Transverse colon (tissue), 4 donors: ENCODE measurements at regions not wholly inside any gene's neighbourhood (a gene's known extent, or its start where the extent isn't known, plus 50 kb on each side); places are given as distances from the start of the nearest gene placed in this dataset.

Source experiments
- DNase-seq: peaks from one replicate; pipeline ENCODE4 v3.0.0-alpha.2; 2019
- H3K27ac ChIP-seq, 4 donors: fragments of 200-600 bp; sonication (generic); 2 replicates each; pipeline ENCODE4 v1.5.1; 2016 to 2018; ENCODE audit warnings: inconsistent platforms in 4 of 4
- H3K27me3 ChIP-seq: fragments of 200-600 bp; sonication (generic); 2 replicates; pipeline ENCODE4 v1.5.1; 2017; ENCODE audit warnings: inconsistent platforms
- H3K36me3 ChIP-seq, 4 donors: fragments of 200-600 bp; sonication (generic); 2 replicates each; pipeline ENCODE4 v1.5.1; 2017 to 2019; ENCODE audit warnings: inconsistent platforms in 4 of 4
- H3K4me1 ChIP-seq, 4 donors: fragments of 200-600 bp; sonication (generic); 2 replicates each; pipeline ENCODE4 v1.5.1; 2017 to 2020; ENCODE audit warnings: inconsistent platforms in 4 of 4
- H3K4me3 ChIP-seq, 4 donors: fragments of 200-600 bp; sonication (generic); 1 replicate in 1 of 4; 2 replicates in 3 of 4; pipeline versions ENCODE4 v1.5.1 to v1.6.1; 2017 to 2019; ENCODE audit warnings: inconsistent platforms in 4 of 4
- H3K9me3 ChIP-seq, 2 donors: fragments of 200-600 bp; sonication (generic); 2 replicates each; pipeline ENCODE4 v1.5.1; 2017 to 2019; ENCODE audit warnings: inconsistent platforms in 2 of 2
- EP300 ChIP-seq: sonication (generic); formaldehyde crosslinking; IDR thresholded peaks from one replicate; pipeline ENCODE4 v1.6.1; 2017; ENCODE audit warnings: antibody characterized with exemption, low read depth
- POLR2A ChIP-seq: fragments of 450-650 bp; IDR thresholded peaks from one replicate; pipeline ENCODE4 v1.6.1; 2016; ENCODE audit warnings: antibody characterized with exemption, mild to moderate bottlenecking, moderate library complexity
- POLR2AphosphoS5 ChIP-seq, 3 donors: sonication (generic); formaldehyde crosslinking; IDR thresholded peaks; one replicate each; pipeline ENCODE4 v1.6.1; 2016; ENCODE audit warnings: antibody characterized with exemption in 3 of 3
- WGBS, 2 donors: methylation state at CpG; one replicate each; pipeline ENCODE4 v1.1.5; 2018; ENCODE audit warnings: low coverage in 1 of 2; 5-methylcytosine and 5-hydroxymethylcytosine counted together
- in situ Hi-C, 4 donors: fragments of 200-750 bp; cut with MboI; loops; one replicate each; pipeline versions ENCODE4 v1.15.0 to v1.15.1; 2017; ENCODE audit warnings: low sequenced_read_pairs in 3 of 4, low pct_ligation_motif_present in 1 of 4, low pct_unique_long_range_greater_than_20kb in 1 of 4
- intact Hi-C: fragments of 100-400 bp; cut with DNase I; formaldehyde crosslinking; loops from one replicate; pipeline ENCODE4 v1.15.1; 2023; ENCODE audit warnings: low total_unique reads
- small RNA-seq, 4 donors: library from RNA; depleted of rRNA; stranded (forward); fragments of <200 nt; gene quantifications; one replicate each; pipeline ENCODE3, GENCODE V24; 2016
- TF ChIP-seq, protein P1 (sequence below), 5 experiments: fragments of 200-600 bp in 3 of 5; fragments of 450-650 bp in 2 of 5; sonication (generic) in 3 of 5; IDR thresholded peaks; 1 replicate in 2 of 5; 2 replicates in 3 of 5; pipeline ENCODE4 v1.5.1; 2016 to 2017; ENCODE audit warnings: antibody characterized with exemption in 5 of 5, inconsistent platforms in 3 of 5, mild to moderate bottlenecking in 2 of 5, moderate library complexity in 1 of 5

DNA sequence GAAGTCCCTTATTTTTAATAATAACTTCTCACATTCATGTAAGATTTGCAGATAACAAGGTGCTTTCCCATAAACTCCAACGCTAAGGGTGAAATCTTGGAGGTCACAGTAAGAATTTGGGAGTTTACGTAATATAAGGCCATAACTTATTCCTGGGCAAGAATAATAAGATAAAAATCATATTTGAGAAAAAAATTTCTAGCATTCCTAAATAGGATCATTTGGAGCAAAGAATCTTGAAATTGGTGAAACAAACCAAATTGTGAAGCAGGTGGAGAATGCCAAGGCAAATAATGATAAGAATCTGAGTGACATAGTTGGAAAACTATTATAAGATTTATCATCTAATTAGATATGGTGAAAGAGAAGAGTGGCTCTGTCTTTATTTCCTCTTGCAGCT, 50.4 kb upstream of the FGF16 start:
- H3K4me3 ChIP-seq = no peak overlapping the region
- TF ChIP-seq POLR2A (no peak), EP300 (no peak), POLR2AphosphoS5 (IDR thresholded peaks at IDR 0.05) (no peak)
- TF ChIP-seq, protein P1, sequence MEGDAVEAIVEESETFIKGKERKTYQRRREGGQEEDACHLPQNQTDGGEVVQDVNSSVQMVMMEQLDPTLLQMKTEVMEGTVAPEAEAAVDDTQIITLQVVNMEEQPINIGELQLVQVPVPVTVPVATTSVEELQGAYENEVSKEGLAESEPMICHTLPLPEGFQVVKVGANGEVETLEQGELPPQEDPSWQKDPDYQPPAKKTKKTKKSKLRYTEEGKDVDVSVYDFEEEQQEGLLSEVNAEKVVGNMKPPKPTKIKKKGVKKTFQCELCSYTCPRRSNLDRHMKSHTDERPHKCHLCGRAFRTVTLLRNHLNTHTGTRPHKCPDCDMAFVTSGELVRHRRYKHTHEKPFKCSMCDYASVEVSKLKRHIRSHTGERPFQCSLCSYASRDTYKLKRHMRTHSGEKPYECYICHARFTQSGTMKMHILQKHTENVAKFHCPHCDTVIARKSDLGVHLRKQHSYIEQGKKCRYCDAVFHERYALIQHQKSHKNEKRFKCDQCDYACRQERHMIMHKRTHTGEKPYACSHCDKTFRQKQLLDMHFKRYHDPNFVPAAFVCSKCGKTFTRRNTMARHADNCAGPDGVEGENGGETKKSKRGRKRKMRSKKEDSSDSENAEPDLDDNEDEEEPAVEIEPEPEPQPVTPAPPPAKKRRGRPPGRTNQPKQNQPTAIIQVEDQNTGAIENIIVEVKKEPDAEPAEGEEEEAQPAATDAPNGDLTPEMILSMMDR (IDR thresholded peaks at IDR 0.05) = no peak
- H3K36me3 ChIP-seq = no peaks in the 10 kb centered on the region
- 88 to 89% methylated on average over 2 of the region's 2 CpGs for WGBS, 2 donors
- H3K27me3 ChIP-seq = no peaks in the 10 kb centered on the region
- no peaks in the 10 kb centered on the region for H3K4me1 ChIP-seq
- in situ Hi-C loops = no loop called here
- H3K9me3 ChIP-seq = no peaks in the 10 kb centered on the region
- intact Hi-C loops = no loop called here
- H3K27ac ChIP-seq = no peak overlapping the region
- DNase-seq = no peak

Small RNAs in the stretch of these regions (small RNA-seq; reads per million reads assigned to genes)
- gene MIR325 = 0 reads per million in 4 donors
- gene RNA5SP509 = 0 to 0.28 (median 0.12) reads per million in 4 donors
